Inferior parietal cortex (tissue), 1 donor: ENCODE measurements at regions not wholly inside any gene's neighbourhood (a gene's known extent, or its start where the extent isn't known, plus 50 kb on each side); places are given as distances from the start of the nearest gene placed in this dataset.
"Not testable (repeated sequence)": the region's sequence is repeated elsewhere in the genome, so short reads cannot be mapped to it uniquely, and the experiment has no call there.

Experiments
- DNase-seq: peaks from one replicate; pipeline ENCODE4 v3.0.0-alpha.2; 2016; ENCODE audit errors: extremely low spot score

- DNase-seq = no peak
Measured at GRCh38 chr5:10130881-10131280, 118.8 kb downstream of the ATPSCKMT start.

GRCh38 chr5:10126900-10127299 lies 122.8 kb downstream of the ATPSCKMT start:
- no peak for DNase-seq

GRCh38 chr5:10125116-10125515 lies 124.6 kb downstream of the ATPSCKMT start:
- DNase-seq = no peak

- DNase-seq = peak; percentile 91
Measured at GRCh38 chr5:10124287-10124686, 125.4 kb downstream of the ATPSCKMT start.

- DNase-seq = peak; percentile 27
Measured at GRCh38 chr5:10123254-10123989, 126.3 kb downstream of the ATPSCKMT start.

- no peak for DNase-seq
Measured at GRCh38 chr5:10122076-10122726, 127.5 kb downstream of the ATPSCKMT start.

- DNase-seq = no peak
Measured at GRCh38 chr5:10120934-10121333, 128.8 kb downstream of the ATPSCKMT start.

- DNase-seq = no peak
Measured at GRCh38 chr5:10118150-10118549, 131.5 kb downstream of the ATPSCKMT start.

GRCh38 chr5:10116594-10116993 lies 133.1 kb downstream of the ATPSCKMT start:
- no peak for DNase-seq

GRCh38 chr5:10115669-10116068 lies 134.0 kb downstream of the ATPSCKMT start:
- no peak for DNase-seq

- DNase-seq = peak; percentile 51
Measured at GRCh38 chr5:10111571-10111970, 138.1 kb downstream of the ATPSCKMT start.

- DNase-seq = no peak
Measured at GRCh38 chr5:10110228-10110627, 139.5 kb downstream of the ATPSCKMT start.

GRCh38 chr5:10109299-10109698 lies 140.4 kb downstream of the ATPSCKMT start:
- no peak for DNase-seq

- no peak for DNase-seq
Measured at GRCh38 chr5:10106806-10107205, 142.9 kb downstream of the ATPSCKMT start.

- no peak for DNase-seq
Measured at GRCh38 chr5:10106285-10106684, 143.4 kb downstream of the ATPSCKMT start.

- DNase-seq = no peak
Measured at GRCh38 chr5:10102706-10103497, 146.8 kb downstream of the ATPSCKMT start.

GRCh38 chr5:10102235-10102634 lies 147.5 kb downstream of the ATPSCKMT start:
- DNase-seq = not testable (repeated sequence)

GRCh38 chr5:10099548-10099947 lies 150.1 kb downstream of the ATPSCKMT start:
- DNase-seq = no peak

GRCh38 chr5:10091701-10092100 lies 158.0 kb downstream of the ATPSCKMT start:
- no peak for DNase-seq

- no peak for DNase-seq
Measured at GRCh38 chr5:10090074-10090473, 159.6 kb downstream of the ATPSCKMT start.

- DNase-seq = no peak
Measured at GRCh38 chr5:10085185-10085584, 164.5 kb downstream of the ATPSCKMT start.

- DNase-seq = no peak
Measured at GRCh38 chr5:10081584-10081983, 168.1 kb downstream of the ATPSCKMT start.
